DND-41 (cell line): ENCODE measurements at regions not wholly inside any gene's neighbourhood (a gene's known extent, or its start where the extent isn't known, plus 50 kb on each side); places are given as distances from the start of the nearest gene placed in this dataset.

ENCODE experiments used
- ATAC-seq: fragments of 200-7000 bp; cut with Tn5 transposase; 3 replicates; pipeline ENCODE4 v1.9.1; 2021; ENCODE audit warnings: low read depth; ENCODE audit not compliant: insufficient read depth
- DNase-seq: peaks from one replicate; pipeline ENCODE4 v3.0.0-alpha.2; 2020
- H2AFZ ChIP-seq: 2 replicates; pipeline ENCODE4 v1.6.0; 2012; ENCODE audit warnings: low read depth, low read length
- H3K27ac ChIP-seq: 2 replicates; pipeline ENCODE4 v1.5.1; 2012; ENCODE audit warnings: low read length, inconsistent platforms
- H3K27me3 ChIP-seq: fragments of 200-600 bp; sonication (generic); 2 replicates; pipeline ENCODE4 v1.6.0; 2012; ENCODE audit warnings: low read length, mild to moderate bottlenecking, inconsistent platforms; ENCODE audit not compliant: insufficient read depth, poor library complexity
- H3K36me3 ChIP-seq: 2 replicates; pipeline ENCODE4 v1.5.1; 2012; ENCODE audit warnings: low read length, inconsistent platforms; ENCODE audit not compliant: insufficient read depth
- H3K4me1 ChIP-seq: 2 replicates; pipeline ENCODE4 v1.5.1; 2012; ENCODE audit warnings: mild to moderate bottlenecking, low read length; ENCODE audit not compliant: insufficient read depth
- H3K4me2 ChIP-seq: 2 replicates; pipeline ENCODE4 v1.6.0; 2012; ENCODE audit warnings: mild to moderate bottlenecking, moderate library complexity, low read length, inconsistent platforms; ENCODE audit not compliant: insufficient read depth
- H3K4me3 ChIP-seq, 2 experiments: fragments of 200-600 bp in 1 of 2; shearing (Covaris generic) in 1 of 2; 2 replicates each; pipeline ENCODE4 v1.5.1; 2012 to 2016; ENCODE audit warnings: inconsistent platforms in 2 of 2, low read length in 2 of 2, mild to moderate bottlenecking in 2 of 2, low read depth in 1 of 2, moderate library complexity in 1 of 2
- H3K79me2 ChIP-seq: 2 replicates; pipeline ENCODE4 v1.6.0; 2012; ENCODE audit warnings: low read length, inconsistent platforms; ENCODE audit not compliant: insufficient read depth
- H3K9ac ChIP-seq: 2 replicates; pipeline ENCODE4 v1.6.0; 2012; ENCODE audit warnings: low read depth, mild to moderate bottlenecking, inconsistent platforms, low read length, moderate library complexity
- H3K9me3 ChIP-seq: 2 replicates; pipeline ENCODE4 v1.5.1; 2012; ENCODE audit warnings: low read length, moderate library complexity, mild to moderate bottlenecking, inconsistent platforms; ENCODE audit not compliant: insufficient read depth, severe bottlenecking
- H4K20me1 ChIP-seq: 2 replicates; pipeline ENCODE4 v1.6.0; 2012; ENCODE audit warnings: low read length; ENCODE audit not compliant: insufficient read depth
- CTCF ChIP-seq: IDR thresholded peaks from 2 replicates; pipeline ENCODE4 v1.5.1; 2012; ENCODE audit warnings: borderline replicate concordance, low read length, moderate library complexity, mild to moderate bottlenecking; ENCODE audit not compliant: poor library complexity, severe bottlenecking; ENCODE audit errors: extremely low read depth
- EZH2 ChIP-seq: IDR thresholded peaks from 3 replicates; pipeline ENCODE4 v1.6.1; 2012; ENCODE audit warnings: borderline replicate concordance, low read depth, mild to moderate bottlenecking, moderate library complexity, low read length, inconsistent platforms; ENCODE audit not compliant: severe bottlenecking

- Histone ChIP-seq H2AFZ (no peak overlapping the region), H3K27me3 (no peaks in the 10 kb centered on the region), H3K9me3 (no peaks in the 10 kb centered on the region), H3K27ac (no peak overlapping the region), H3K4me3 (no peak overlapping the region), H3K79me2 (no peaks in the 10 kb centered on the region), H3K4me2 (no peak overlapping the region), H3K36me3 (no peaks in the 10 kb centered on the region), H3K9ac (no peak overlapping the region), H3K4me1 (no peaks in the 10 kb centered on the region), H4K20me1 (no peaks in the 10 kb centered on the region)
- no peak for ATAC-seq
- no peak for TF ChIP-seq EZH2
- TF ChIP-seq CTCF, result no peak
- no peak for DNase-seq
Measured at GRCh38 chr2:824954-825353, 125.7 kb upstream of the SNTG2 start.

GRCh38 chr2:824524-824923 lies 126.1 kb upstream of the SNTG2 start:
- Histone ChIP-seq H3K4me1 (no peaks in the 10 kb centered on the region), H4K20me1 (no peaks in the 10 kb centered on the region), H3K9me3 (no peaks in the 10 kb centered on the region), H3K79me2 (no peaks in the 10 kb centered on the region), H3K9ac (no peak overlapping the region), H3K4me3 (no peak overlapping the region), H3K4me2 (no peak overlapping the region), H3K27ac (no peak overlapping the region), H2AFZ (no peak overlapping the region), H3K27me3 (no peaks in the 10 kb centered on the region), H3K36me3 (no peaks in the 10 kb centered on the region)
- ATAC-seq (no peak), DNase-seq (no peak)
- no peak for TF ChIP-seq EZH2

DNA sequence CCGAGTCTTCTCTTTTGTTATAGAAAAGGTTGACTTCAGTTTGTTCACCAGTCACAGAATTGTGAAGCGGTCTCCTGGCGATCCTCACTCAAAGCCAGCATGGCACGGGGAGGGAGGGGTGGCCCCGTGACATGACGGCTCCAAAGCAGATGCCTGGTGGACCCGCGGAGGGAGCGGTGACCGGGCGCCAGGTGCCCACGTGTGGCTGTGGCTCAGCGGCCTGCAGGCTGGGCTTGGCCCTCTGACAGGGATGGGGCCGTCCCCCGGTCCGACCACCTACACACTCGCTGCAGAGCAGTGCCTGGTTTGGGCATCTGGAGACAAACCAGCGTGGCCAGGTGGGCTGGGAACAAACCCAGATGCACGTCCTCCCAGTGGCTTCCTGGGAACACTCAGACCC lies 129.1 kb upstream of the SNTG2 start:
- no peak overlapping the region for H3K27ac ChIP-seq
- no peaks in the 10 kb centered on the region for H3K36me3 ChIP-seq
- DNase-seq (no peak), ATAC-seq (no peak)
- no peaks in the 10 kb centered on the region for H4K20me1 ChIP-seq
- no peaks in the 10 kb centered on the region for H3K9me3 ChIP-seq
- H3K4me3 ChIP-seq, result no peak overlapping the region
- H3K4me2 ChIP-seq, result no peak overlapping the region
- H3K9ac ChIP-seq, result no peak overlapping the region
- TF ChIP-seq EZH2, result no peak
- no peak for TF ChIP-seq CTCF
- no peaks in the 10 kb centered on the region for H3K79me2 ChIP-seq
- H3K4me1 ChIP-seq, result no peaks in the 10 kb centered on the region
- H3K27me3 ChIP-seq, result no peaks in the 10 kb centered on the region
- no peak overlapping the region for H2AFZ ChIP-seq

GRCh38 chr2:819601-820000 lies 131.0 kb upstream of the SNTG2 start:
- no peak overlapping the region for H3K9ac ChIP-seq
- no peak overlapping the region for H2AFZ ChIP-seq
- TF ChIP-seq CTCF (no peak), EZH2 (no peak)
- no peak overlapping the region for H3K4me3 ChIP-seq
- no peak overlapping the region for H3K4me2 ChIP-seq
- no peak overlapping the region for H3K27ac ChIP-seq
- ATAC-seq (no peak), DNase-seq (no peak)
- H3K79me2 ChIP-seq, result no peaks in the 10 kb centered on the region
- no peaks in the 10 kb centered on the region for H3K36me3 ChIP-seq
- no peaks in the 10 kb centered on the region for H3K27me3 ChIP-seq
- H4K20me1 ChIP-seq, result no peaks in the 10 kb centered on the region
- no peaks in the 10 kb centered on the region for H3K9me3 ChIP-seq
- no peaks in the 10 kb centered on the region for H3K4me1 ChIP-seq
